Activated CD8-positive, alpha-beta T cell treated with anti-CD3 and anti-CD28 coated beads for 36 hours (primary cell): ENCODE measurements at regions not wholly inside any gene's neighbourhood (a gene's known extent, or its start where the extent isn't known, plus 50 kb on each side); places are given as distances from the start of the nearest gene placed in this dataset.

Source experiments
- ATAC-seq: fragments of 200-7000 bp; cut with Tn5 transposase; one replicate; pipeline ENCODE4 v1.10.0; 2021; ENCODE audit warnings: mild to moderate bottlenecking, moderate library complexity
- CTCF ChIA-PET: fragments of 350-600 bp; sonication (Branson Sonifier 250); formaldehyde crosslinking; loops from one replicate; lab custom pipeline; 2021; ENCODE audit warnings: antibody characterized with exemption; lab: Charles Lee
- POLR2A ChIA-PET: fragments of 350-600 bp; sonication (Branson Sonifier 250); formaldehyde crosslinking; loops from one replicate; lab custom pipeline; 2021; ENCODE audit warnings: antibody characterized with exemption; lab: Charles Lee
- DNase-seq: peaks from one replicate; pipeline ENCODE4 v3.0.0-alpha.2; 2020
- H3K27ac Mint-ChIP-seq: one replicate; pipeline ENCODE4 v1.8.0; 2021; ENCODE audit warnings: mild to moderate bottlenecking, mixed read lengths
- H3K27me3 Mint-ChIP-seq: one replicate; pipeline ENCODE4 v1.8.0; 2021; ENCODE audit warnings: mixed read lengths
- H3K36me3 Mint-ChIP-seq: one replicate; pipeline ENCODE4 v1.8.0; 2021; ENCODE audit warnings: low read depth, mixed read lengths
- H3K4me1 Mint-ChIP-seq: one replicate; pipeline ENCODE4 v1.8.0; 2021; ENCODE audit warnings: low read depth, mixed read lengths
- H3K4me3 Mint-ChIP-seq: one replicate; pipeline ENCODE4 v1.8.0; 2021; ENCODE audit warnings: mild to moderate bottlenecking, moderate library complexity, mixed read lengths
- H3K9me3 Mint-ChIP-seq: one replicate; pipeline ENCODE4 v1.8.0; 2021; ENCODE audit warnings: mixed read lengths
- CTCF ChIP-seq: fragments of 200-600 bp; IDR thresholded peaks from one replicate; pipeline ENCODE4 v1.8.0; 2022; ENCODE audit warnings: antibody characterized with exemption, mild to moderate bottlenecking
- intact Hi-C: fragments of 100-400 bp; cut with micrococcal nuclease; formaldehyde crosslinking; loops from one replicate; pipeline ENCODE4 v1.10.0; 2022

GRCh38 chr4:33162122-33162521, 2442.0 kb downstream of the PCDH7 start:
- no peaks in the 10 kb centered on the region for H3K27me3 Mint-ChIP-seq
- peaks cover 11% of the 10 kb centered on the region for H3K9me3 Mint-ChIP-seq
- no peak overlapping the region for H3K27ac Mint-ChIP-seq
- no peaks in the 10 kb centered on the region for H3K36me3 Mint-ChIP-seq
- ATAC-seq (no peak), DNase-seq (no peak)
- ChIA-PET CTCF (no interaction called here), POLR2A (no interaction called here)
- H3K4me3 Mint-ChIP-seq, result no peak overlapping the region
- TF ChIP-seq CTCF, result no peak
- no peaks in the 10 kb centered on the region for H3K4me1 Mint-ChIP-seq
- intact Hi-C loops, result no loop called here

- Mint-ChIP-seq H3K4me3 (no peak overlapping the region), H3K27me3 (no peaks in the 10 kb centered on the region), H3K4me1 (no peaks in the 10 kb centered on the region), H3K9me3 (peaks cover 13% of the 10 kb centered on the region), H3K36me3 (no peaks in the 10 kb centered on the region), H3K27ac (no peak overlapping the region)
- ChIA-PET POLR2A (no interaction called here), CTCF (no interaction called here)
- intact Hi-C loops, result no loop called here
- ATAC-seq (no peak), DNase-seq (no peak)
- TF ChIP-seq CTCF, result no peak
Measured at GRCh38 chr4:33171873-33172525, 2451.8 kb downstream of the PCDH7 start.

- peaks cover 19% of the 10 kb centered on the region for H3K9me3 Mint-ChIP-seq
- ChIA-PET CTCF (no interaction called here), POLR2A (no interaction called here)
- H3K36me3 Mint-ChIP-seq, result no peaks in the 10 kb centered on the region
- no peak overlapping the region for H3K4me3 Mint-ChIP-seq
- H3K4me1 Mint-ChIP-seq, result no peaks in the 10 kb centered on the region
- intact Hi-C loops, result no loop called here
- no peak for TF ChIP-seq CTCF
- no peak overlapping the region for H3K27ac Mint-ChIP-seq
- ATAC-seq, result no peak
- DNase-seq, result no peak
- no peaks in the 10 kb centered on the region for H3K27me3 Mint-ChIP-seq
Measured at GRCh38 chr4:33176566-33176965, 2456.4 kb downstream of the PCDH7 start.

- ATAC-seq (no peak), DNase-seq (no peak)
- ChIA-PET POLR2A (no interaction called here), CTCF (no interaction called here)
- H3K4me1 Mint-ChIP-seq, result no peaks in the 10 kb centered on the region
- no peaks in the 10 kb centered on the region for H3K36me3 Mint-ChIP-seq
- intact Hi-C loops, result no loop called here
- H3K27me3 Mint-ChIP-seq, result no peaks in the 10 kb centered on the region
- no peak overlapping the region for H3K4me3 Mint-ChIP-seq
- peaks cover 17% of the 10 kb centered on the region for H3K9me3 Mint-ChIP-seq
- no peak overlapping the region for H3K27ac Mint-ChIP-seq
- no peak for TF ChIP-seq CTCF
Measured at GRCh38 chr4:33184657-33185290, 2464.6 kb downstream of the PCDH7 start.

- DNase-seq (no peak), ATAC-seq (no peak)
- TF ChIP-seq CTCF, result no peak
- no peak overlapping the region for H3K27ac Mint-ChIP-seq
- intact Hi-C loops, result no loop called here
- no peaks in the 10 kb centered on the region for H3K36me3 Mint-ChIP-seq
- H3K4me1 Mint-ChIP-seq, result no peaks in the 10 kb centered on the region
- ChIA-PET POLR2A (no interaction called here), CTCF (no interaction called here)
- H3K27me3 Mint-ChIP-seq, result no peaks in the 10 kb centered on the region
- H3K4me3 Mint-ChIP-seq, result no peak overlapping the region
- H3K9me3 Mint-ChIP-seq, result peaks cover 7% of the 10 kb centered on the region
Measured at GRCh38 chr4:33187035-33187434, 2466.9 kb downstream of the PCDH7 start.
